Activated T-helper 1 cell treated with anti-CD3 and anti-CD28 coated beads, Interleukin-2, amount 50 U/mL, for 16 hours (primary cell): ENCODE measurements at regions not wholly inside any gene's neighbourhood (a gene's known extent, or its start where the extent isn't known, plus 50 kb on each side); places are given as distances from the start of the nearest gene placed in this dataset.

ENCODE experiments used
- DNase-seq, 2 donors: peaks; one replicate each; pipeline ENCODE4 v3.0.0-alpha.2; 2020; ENCODE audit warnings: low read depth in 1 of 2, low spot score in 1 of 2

GRCh38 chr12:107490010-107490409, 195.6 kb upstream of the PWP1 start:
- DNase-seq = no peak

- DNase-seq = no peak
Observed at GRCh38 chr12:107491856-107492255, 193.7 kb upstream of the PWP1 start.

GRCh38 chr12:107492393-107493134, 193.0 kb upstream of the PWP1 start:
- no peak for DNase-seq

- DNase-seq = no peak
Observed at GRCh38 chr12:107493135-107493494, 192.5 kb upstream of the PWP1 start.

GRCh38 chr12:107493666-107494065, 191.9 kb upstream of the PWP1 start:
- no peak for DNase-seq

GRCh38 chr12:107494331-107494730, 191.3 kb upstream of the PWP1 start:
- DNase-seq = no peak

- DNase-seq = no peak
Observed at GRCh38 chr12:107495604-107496003, 190.0 kb upstream of the PWP1 start.

GRCh38 chr12:107497231-107497630, 188.4 kb upstream of the PWP1 start:
- DNase-seq = no peak

GRCh38 chr12:107500307-107500706, 185.3 kb upstream of the PWP1 start:
- no peak for DNase-seq

GRCh38 chr12:107501681-107502080, 183.9 kb upstream of the PWP1 start:
- DNase-seq = no peak

- DNase-seq = no peak
Observed at GRCh38 chr12:107503129-107503855, 182.3 kb upstream of the PWP1 start.

- no peak for DNase-seq
Observed at GRCh38 chr12:107503887-107504885, 181.4 kb upstream of the PWP1 start.

- no peak for DNase-seq
Observed at GRCh38 chr12:107509421-107509820, 176.2 kb upstream of the PWP1 start.

GRCh38 chr12:107510211-107510610, 175.4 kb upstream of the PWP1 start:
- no peak for DNase-seq

- no peak for DNase-seq
Observed at GRCh38 chr12:107511292-107511691, 174.3 kb upstream of the PWP1 start.

- DNase-seq = no peak
Observed at GRCh38 chr12:107512391-107512790, 173.2 kb upstream of the PWP1 start.

GRCh38 chr12:107513184-107513583, 172.4 kb upstream of the PWP1 start:
- DNase-seq = no peak

- no peak for DNase-seq
Observed at GRCh38 chr12:107513636-107514400, 171.8 kb upstream of the PWP1 start.

GRCh38 chr12:107514887-107515445, 170.6 kb upstream of the PWP1 start:
- no peak for DNase-seq

- no peak for DNase-seq
Observed at GRCh38 chr12:107515446-107515958, 170.1 kb upstream of the PWP1 start.
